ENCODE measurements at regions not wholly inside any gene's neighbourhood (a gene's known extent, or its start where the extent isn't known, plus 50 kb on each side); places are given as distances from the start of the nearest gene placed in this dataset.

GRCh38 chr2:83378921-83379320 lies 1080.2 kb downstream of the SUCLG1 start:
- Histone ChIP-seq H3K9ac (ENCODE audit: control insufficient read depth, extremely low read depth, insufficient read depth, low read length) (no peak overlapping the region), H3K4me1 (ENCODE audit: control insufficient read depth, extremely low read depth, insufficient read depth, low read length) (no peaks in the 10 kb centered on the region), H3K9me3 (ENCODE audit: control insufficient read depth, low read depth, low read length) (no peaks in the 10 kb centered on the region), H3K27me3 (ENCODE audit: control insufficient read depth, extremely low read depth, insufficient read depth, low read length) (no peaks in the 10 kb centered on the region), H3K36me3 (ENCODE audit: control insufficient read depth in 2 of 2, extremely low read depth in 1 of 2, insufficient read depth in 2 of 2, low read length in 2 of 2) (no peaks in the 10 kb centered on the region), H4K20me1 (ENCODE audit: control insufficient read depth, extremely low read depth, insufficient read depth, low read length) (no peaks in the 10 kb centered on the region), H3K9me1 (ENCODE audit: control insufficient read depth, extremely low read depth, insufficient read depth, low read length) (no peaks in the 10 kb centered on the region), H3K4me3 (ENCODE audit: control insufficient read depth in 2 of 3, extremely low read depth in 1 of 3, insufficient read depth in 2 of 3, low read depth in 1 of 3, low read length in 3 of 3) (no peak overlapping the region), H2AFZ (ENCODE audit: control insufficient read depth, low read length) (no peak overlapping the region), H3K4me2 (ENCODE audit: control insufficient read depth, extremely low read depth, insufficient read depth, low read depth, low read length) (no peak overlapping the region), H3K79me2 (ENCODE audit: control insufficient read depth, insufficient read depth, low read length) (no peaks in the 10 kb centered on the region), H3K27ac (ENCODE audit: control insufficient read depth, insufficient read depth, low read length) (no peak overlapping the region)
- dilution Hi-C loops (cut with MboI; ENCODE audit: extremely low pct_ligation_motif_present, low sequenced_read_pairs) = no loop called here
- TF ChIP-seq, protein P1, sequence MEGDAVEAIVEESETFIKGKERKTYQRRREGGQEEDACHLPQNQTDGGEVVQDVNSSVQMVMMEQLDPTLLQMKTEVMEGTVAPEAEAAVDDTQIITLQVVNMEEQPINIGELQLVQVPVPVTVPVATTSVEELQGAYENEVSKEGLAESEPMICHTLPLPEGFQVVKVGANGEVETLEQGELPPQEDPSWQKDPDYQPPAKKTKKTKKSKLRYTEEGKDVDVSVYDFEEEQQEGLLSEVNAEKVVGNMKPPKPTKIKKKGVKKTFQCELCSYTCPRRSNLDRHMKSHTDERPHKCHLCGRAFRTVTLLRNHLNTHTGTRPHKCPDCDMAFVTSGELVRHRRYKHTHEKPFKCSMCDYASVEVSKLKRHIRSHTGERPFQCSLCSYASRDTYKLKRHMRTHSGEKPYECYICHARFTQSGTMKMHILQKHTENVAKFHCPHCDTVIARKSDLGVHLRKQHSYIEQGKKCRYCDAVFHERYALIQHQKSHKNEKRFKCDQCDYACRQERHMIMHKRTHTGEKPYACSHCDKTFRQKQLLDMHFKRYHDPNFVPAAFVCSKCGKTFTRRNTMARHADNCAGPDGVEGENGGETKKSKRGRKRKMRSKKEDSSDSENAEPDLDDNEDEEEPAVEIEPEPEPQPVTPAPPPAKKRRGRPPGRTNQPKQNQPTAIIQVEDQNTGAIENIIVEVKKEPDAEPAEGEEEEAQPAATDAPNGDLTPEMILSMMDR (optimal IDR thresholded peaks at IDR 0.05 in 1 of 3, IDR thresholded peaks at IDR 0.05 in 1 of 3, conservative IDR thresholded peaks at IDR 0.05 in 1 of 3; ENCODE audit: extremely low read depth in 1 of 3, insufficient read depth in 2 of 3, low read length in 3 of 3) = no peak
- TF ChIP-seq EZH2 (IDR thresholded peaks at IDR 0.05; ENCODE audit: low read length) = no peak
- DNase-seq (ENCODE audit: low read depth, low spot score) (no peak), FAIRE-seq (no peak)

DNA sequence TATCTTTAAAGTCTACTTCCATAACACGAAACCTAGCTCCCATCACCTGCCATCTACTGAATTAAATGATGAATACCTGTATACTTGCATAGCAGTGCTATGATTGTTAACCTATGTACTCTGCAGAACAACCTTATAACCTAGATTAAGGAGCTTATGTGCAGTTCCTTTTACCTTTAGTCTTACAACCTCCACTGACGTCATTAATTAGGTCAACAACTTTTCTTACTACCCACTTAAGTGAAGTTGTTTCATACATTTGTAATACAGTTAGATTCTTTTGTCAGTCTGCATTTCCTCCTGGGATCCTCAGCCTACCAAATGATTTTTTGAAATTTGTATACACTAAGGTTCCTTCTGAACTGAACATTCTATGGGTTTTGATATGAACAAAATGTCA lies 1082.3 kb downstream of the SUCLG1 start:
- no peak overlapping the region for H3K9ac ChIP-seq (ENCODE audit: control insufficient read depth, extremely low read depth, insufficient read depth, low read length)
- H3K27ac ChIP-seq (ENCODE audit: control insufficient read depth, insufficient read depth, low read length) = no peak overlapping the region
- H3K9me3 ChIP-seq (ENCODE audit: control insufficient read depth, low read depth, low read length) = no peaks in the 10 kb centered on the region
- no peaks in the 10 kb centered on the region for H4K20me1 ChIP-seq (ENCODE audit: control insufficient read depth, extremely low read depth, insufficient read depth, low read length)
- H3K4me2 ChIP-seq (ENCODE audit: control insufficient read depth, extremely low read depth, insufficient read depth, low read depth, low read length) = no peak overlapping the region
- H3K36me3 ChIP-seq (ENCODE audit: control insufficient read depth in 2 of 2, extremely low read depth in 1 of 2, insufficient read depth in 2 of 2, low read length in 2 of 2) = no peaks in the 10 kb centered on the region
- H3K79me2 ChIP-seq (ENCODE audit: control insufficient read depth, insufficient read depth, low read length) = no peaks in the 10 kb centered on the region
- FAIRE-seq (no peak), DNase-seq (ENCODE audit: low read depth, low spot score) (no peak)
- no peak overlapping the region for H2AFZ ChIP-seq (ENCODE audit: control insufficient read depth, low read length)
- no peaks in the 10 kb centered on the region for H3K4me1 ChIP-seq (ENCODE audit: control insufficient read depth, extremely low read depth, insufficient read depth, low read length)
- no peak for TF ChIP-seq EZH2 (IDR thresholded peaks at IDR 0.05; ENCODE audit: low read length)
- TF ChIP-seq, protein P1 (optimal IDR thresholded peaks at IDR 0.05 in 1 of 3, IDR thresholded peaks at IDR 0.05 in 1 of 3, conservative IDR thresholded peaks at IDR 0.05 in 1 of 3; ENCODE audit: extremely low read depth in 1 of 3, insufficient read depth in 2 of 3, low read length in 3 of 3) = no peak
- H3K4me3 ChIP-seq (ENCODE audit: control insufficient read depth in 2 of 3, extremely low read depth in 1 of 3, insufficient read depth in 2 of 3, low read depth in 1 of 3, low read length in 3 of 3) = no peak overlapping the region
- H3K9me1 ChIP-seq (ENCODE audit: control insufficient read depth, extremely low read depth, insufficient read depth, low read length) = no peaks in the 10 kb centered on the region
- H3K27me3 ChIP-seq (ENCODE audit: control insufficient read depth, extremely low read depth, insufficient read depth, low read length) = no peaks in the 10 kb centered on the region
- dilution Hi-C loops (cut with MboI; ENCODE audit: extremely low pct_ligation_motif_present, low sequenced_read_pairs) = no loop called here
